Loucy (cell line): ENCODE measurements at regions not wholly inside any gene's neighbourhood (a gene's known extent, or its start where the extent isn't known, plus 50 kb on each side); places are given as distances from the start of the nearest gene placed in this dataset.

Experiments
- H2AFZ ChIP-seq: fragments of 200-600 bp; sonication (generic); 2 replicates; pipeline ENCODE4 v1.6.0; 2016; ENCODE audit warnings: antibody characterized with exemption, mild to moderate bottlenecking, low read length, moderate library complexity
- H3F3A ChIP-seq: fragments of 200-600 bp; 2 replicates; pipeline ENCODE4 v1.6.0; 2016; ENCODE audit warnings: antibody characterized with exemption, low read depth, mild to moderate bottlenecking
- H3K27me3 ChIP-seq: fragments of 200-600 bp; sonication (generic); 2 replicates; pipeline ENCODE4 v1.6.1; 2014; ENCODE audit warnings: low read length, mild to moderate bottlenecking; ENCODE audit not compliant: insufficient read depth, poor library complexity, severe bottlenecking
- H3K36me3 ChIP-seq: fragments of 200-600 bp; sonication (generic); 2 replicates; pipeline ENCODE4 v1.6.1; 2016; ENCODE audit warnings: low read length; ENCODE audit not compliant: insufficient read depth
- H3K4me1 ChIP-seq: fragments of 200-600 bp; sonication (generic); 2 replicates; pipeline ENCODE4 v1.5.1; 2014; ENCODE audit warnings: low read length, mild to moderate bottlenecking; ENCODE audit not compliant: insufficient read depth, poor library complexity, severe bottlenecking
- H3K4me2 ChIP-seq: fragments of 200-600 bp; sonication (generic); 2 replicates; pipeline ENCODE4 v1.6.0; 2014; ENCODE audit warnings: antibody characterized with exemption, low read length, low read depth, mild to moderate bottlenecking; ENCODE audit not compliant: poor library complexity, severe bottlenecking
- H3K4me3 ChIP-seq: fragments of 200-600 bp; sonication (generic); 2 replicates; pipeline ENCODE4 v1.5.1; 2014; ENCODE audit warnings: low read length, mild to moderate bottlenecking, mixed read lengths; ENCODE audit not compliant: poor library complexity, severe bottlenecking
- H3K79me2 ChIP-seq: fragments of 200-600 bp; sonication (generic); 2 replicates; pipeline ENCODE4 v1.6.1; 2014; ENCODE audit warnings: low read length; ENCODE audit not compliant: insufficient read depth
- H3K9ac ChIP-seq: fragments of 200-600 bp; sonication (generic); 2 replicates; pipeline ENCODE4 v1.6.0; 2014; ENCODE audit warnings: mild to moderate bottlenecking, low read depth, low read length, moderate library complexity; ENCODE audit not compliant: poor library complexity, severe bottlenecking
- H3K9me2 ChIP-seq: fragments of 200-600 bp; sonication (generic); replicated peaks from 2 replicates; pipeline ENCODE4 v1.6.1; 2016; ENCODE audit warnings: low read depth, low read length, mixed read lengths
- H3K9me3 ChIP-seq: fragments of 200-600 bp; sonication (generic); 2 replicates; pipeline ENCODE4 v1.6.1; 2014; ENCODE audit warnings: mild to moderate bottlenecking, antibody characterized with exemption, low read length, low read depth; ENCODE audit not compliant: insufficient read depth
- H4K20me1 ChIP-seq: fragments of 200-600 bp; sonication (generic); 2 replicates; pipeline ENCODE4 v1.6.0; 2014; ENCODE audit warnings: antibody characterized with exemption, low read length, mild to moderate bottlenecking; ENCODE audit not compliant: insufficient read depth, poor library complexity, severe bottlenecking
- EZH2phosphoT487 ChIP-seq: fragments of 200-600 bp; IDR thresholded peaks from 2 replicates; pipeline ENCODE4 v1.6.1; 2018; ENCODE audit warnings: antibody characterized with exemption, mild to moderate bottlenecking, moderate library complexity, borderline replicate concordance
- TF ChIP-seq, protein P1 (sequence below): fragments of 200-600 bp; sonication (generic); conservative IDR thresholded peaks from 2 replicates; pipeline ENCODE4 v1.5.1; 2014; ENCODE audit warnings: mild to moderate bottlenecking, antibody characterized with exemption, low read length

DNA sequence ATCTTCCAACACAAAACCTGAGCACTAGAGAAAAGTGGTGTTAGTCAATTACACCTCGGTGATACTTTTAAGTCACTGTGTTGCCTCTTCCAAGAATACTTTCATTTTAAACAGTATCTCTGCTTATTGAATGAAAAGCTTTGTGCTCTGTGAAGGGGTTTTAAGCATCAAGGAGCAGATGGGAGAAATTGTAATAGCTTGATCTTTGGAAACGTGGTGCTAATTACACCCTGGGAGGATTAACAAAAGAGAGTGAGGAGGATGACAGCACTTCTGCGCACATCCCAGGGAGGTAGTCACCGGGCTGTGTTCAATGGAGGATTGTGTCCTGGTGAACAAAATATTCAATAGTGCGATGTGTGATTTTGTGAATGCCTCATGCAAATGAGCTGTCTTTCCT is 477.4 kb upstream of the ADAMTS16 start:
- no peaks in the 10 kb centered on the region for H3K36me3 ChIP-seq
- peaks cover 12% of the 10 kb centered on the region for H3K27me3 ChIP-seq
- no peak overlapping the region for H3K4me3 ChIP-seq
- H2AFZ ChIP-seq, result no peak overlapping the region
- H3K9me2 ChIP-seq, result no peaks in the 10 kb centered on the region
- H3K9ac ChIP-seq, result no peak overlapping the region
- H3K79me2 ChIP-seq, result no peaks in the 10 kb centered on the region
- no peaks in the 10 kb centered on the region for H3K9me3 ChIP-seq
- no peaks in the 10 kb centered on the region for H4K20me1 ChIP-seq
- TF ChIP-seq, protein P1, sequence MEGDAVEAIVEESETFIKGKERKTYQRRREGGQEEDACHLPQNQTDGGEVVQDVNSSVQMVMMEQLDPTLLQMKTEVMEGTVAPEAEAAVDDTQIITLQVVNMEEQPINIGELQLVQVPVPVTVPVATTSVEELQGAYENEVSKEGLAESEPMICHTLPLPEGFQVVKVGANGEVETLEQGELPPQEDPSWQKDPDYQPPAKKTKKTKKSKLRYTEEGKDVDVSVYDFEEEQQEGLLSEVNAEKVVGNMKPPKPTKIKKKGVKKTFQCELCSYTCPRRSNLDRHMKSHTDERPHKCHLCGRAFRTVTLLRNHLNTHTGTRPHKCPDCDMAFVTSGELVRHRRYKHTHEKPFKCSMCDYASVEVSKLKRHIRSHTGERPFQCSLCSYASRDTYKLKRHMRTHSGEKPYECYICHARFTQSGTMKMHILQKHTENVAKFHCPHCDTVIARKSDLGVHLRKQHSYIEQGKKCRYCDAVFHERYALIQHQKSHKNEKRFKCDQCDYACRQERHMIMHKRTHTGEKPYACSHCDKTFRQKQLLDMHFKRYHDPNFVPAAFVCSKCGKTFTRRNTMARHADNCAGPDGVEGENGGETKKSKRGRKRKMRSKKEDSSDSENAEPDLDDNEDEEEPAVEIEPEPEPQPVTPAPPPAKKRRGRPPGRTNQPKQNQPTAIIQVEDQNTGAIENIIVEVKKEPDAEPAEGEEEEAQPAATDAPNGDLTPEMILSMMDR, result no peak
- no peak for TF ChIP-seq EZH2phosphoT487
- no peak overlapping the region for H3K4me2 ChIP-seq
- peaks cover 11% of the 10 kb centered on the region for H3K4me1 ChIP-seq
- no peaks in the 10 kb centered on the region for H3F3A ChIP-seq

DNA sequence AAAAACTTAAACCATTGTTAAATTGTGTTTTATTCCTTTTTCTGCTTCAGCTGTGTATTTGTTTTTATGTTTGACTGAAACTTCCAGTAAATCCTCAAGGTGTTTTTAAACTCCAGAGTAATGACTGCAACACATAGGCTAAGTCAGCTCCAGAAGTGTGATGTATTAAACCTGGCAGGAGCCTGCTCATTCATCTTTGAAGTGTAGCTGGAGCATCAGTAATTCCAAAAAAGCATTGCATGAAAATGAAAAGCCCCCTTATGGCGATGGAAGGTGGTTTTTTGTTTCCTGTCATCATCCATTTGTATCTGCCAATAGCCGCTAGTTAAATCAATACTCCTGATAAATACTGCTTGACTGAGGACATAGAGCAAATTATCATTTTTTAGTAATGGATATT is 474.2 kb upstream of the ADAMTS16 start:
- no peaks in the 10 kb centered on the region for H3K9me2 ChIP-seq
- no peaks in the 10 kb centered on the region for H3K9me3 ChIP-seq
- H3K9ac ChIP-seq, result no peak overlapping the region
- no peaks in the 10 kb centered on the region for H4K20me1 ChIP-seq
- no peaks in the 10 kb centered on the region for H3K36me3 ChIP-seq
- no peaks in the 10 kb centered on the region for H3F3A ChIP-seq
- no peaks in the 10 kb centered on the region for H3K4me1 ChIP-seq
- H3K27me3 ChIP-seq, result peaks cover 12% of the 10 kb centered on the region
- no peak overlapping the region for H3K4me2 ChIP-seq
- no peak overlapping the region for H2AFZ ChIP-seq
- H3K79me2 ChIP-seq, result no peaks in the 10 kb centered on the region
- no peak for TF ChIP-seq EZH2phosphoT487
- TF ChIP-seq, protein P1, result no peak
- no peak overlapping the region for H3K4me3 ChIP-seq

DNA sequence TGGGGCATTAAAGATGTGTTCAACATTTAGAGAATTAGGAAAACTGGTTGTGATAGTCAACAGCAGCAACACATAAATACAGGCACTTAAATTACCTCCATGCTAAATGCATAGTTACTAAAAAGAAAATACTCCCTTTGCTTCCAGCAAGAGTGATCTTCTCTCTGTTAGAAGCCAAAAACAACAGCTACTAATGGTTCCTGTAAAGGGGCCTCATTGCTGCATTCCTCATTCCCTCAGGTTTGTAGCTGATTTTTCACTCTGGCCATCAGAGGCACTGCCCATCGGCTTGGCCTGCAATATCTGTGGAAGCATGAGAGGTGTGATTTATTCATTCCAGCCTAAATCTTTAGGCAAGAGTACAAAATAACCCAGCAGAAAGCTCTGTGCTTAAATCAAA is 466.0 kb upstream of the ADAMTS16 start:
- Histone ChIP-seq H3K36me3 (no peaks in the 10 kb centered on the region), H3K4me3 (no peak overlapping the region), H4K20me1 (no peaks in the 10 kb centered on the region), H3K4me2 (no peak overlapping the region), H3F3A (no peaks in the 10 kb centered on the region), H3K27me3 (no peaks in the 10 kb centered on the region), H3K9ac (no peak overlapping the region), H3K79me2 (no peaks in the 10 kb centered on the region), H3K9me2 (no peaks in the 10 kb centered on the region), H3K4me1 (no peaks in the 10 kb centered on the region), H2AFZ (no peak overlapping the region), H3K9me3 (no peaks in the 10 kb centered on the region)
- TF ChIP-seq, protein P1, result no peak
- no peak for TF ChIP-seq EZH2phosphoT487
